ENCODE measurements at regions not wholly inside any gene's neighbourhood (a gene's known extent, or its start where the extent isn't known, plus 50 kb on each side); places are given as distances from the start of the nearest gene placed in this dataset.

DNA sequence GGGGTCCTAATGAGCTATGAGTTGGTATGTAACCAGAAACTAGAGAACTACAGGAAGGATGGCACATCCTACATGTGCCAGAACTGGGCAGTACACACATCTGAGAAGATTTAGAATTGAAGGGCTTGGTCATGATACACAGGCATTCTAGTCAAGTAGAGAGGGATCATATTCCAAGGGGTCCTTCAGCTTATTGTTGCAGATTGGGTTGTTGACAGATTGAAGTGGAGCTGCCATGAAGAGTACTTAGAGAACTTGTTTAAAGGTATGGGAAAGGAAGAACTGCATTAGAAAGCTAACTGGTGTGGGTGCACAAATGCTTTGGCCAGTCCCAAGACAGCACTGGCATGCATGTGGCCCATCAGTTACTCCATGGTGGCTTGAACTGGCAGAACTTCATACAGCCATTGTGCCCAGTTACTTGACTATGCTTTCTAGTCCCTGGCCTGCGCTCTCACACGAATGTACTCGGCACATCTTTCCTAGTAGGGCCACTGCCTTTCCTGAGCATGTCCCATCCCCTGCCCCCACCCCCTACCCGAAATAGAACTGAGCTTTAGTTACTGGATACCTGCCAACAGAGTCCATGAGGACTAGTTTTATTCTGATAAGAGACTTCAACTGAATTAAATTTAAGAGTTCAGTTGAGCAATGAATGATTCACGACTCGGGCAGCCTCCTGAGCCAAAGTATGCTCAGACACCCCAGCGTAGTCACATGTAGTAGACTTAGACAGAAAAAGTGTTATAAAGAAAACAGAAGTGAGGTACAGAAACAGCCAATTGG lies 64.0 kb downstream of the CCNG2 start:
- TF ChIP-seq CTCF (conservative IDR thresholded peaks at IDR 0.05; ENCODE audit: low read depth, low read length) = no peak
- DNase-seq (ENCODE audit: low read depth) = peak; percentile 74
- H3K4me3 ChIP-seq (ENCODE audit: low read depth, low read length) = no peak overlapping the region

DNA sequence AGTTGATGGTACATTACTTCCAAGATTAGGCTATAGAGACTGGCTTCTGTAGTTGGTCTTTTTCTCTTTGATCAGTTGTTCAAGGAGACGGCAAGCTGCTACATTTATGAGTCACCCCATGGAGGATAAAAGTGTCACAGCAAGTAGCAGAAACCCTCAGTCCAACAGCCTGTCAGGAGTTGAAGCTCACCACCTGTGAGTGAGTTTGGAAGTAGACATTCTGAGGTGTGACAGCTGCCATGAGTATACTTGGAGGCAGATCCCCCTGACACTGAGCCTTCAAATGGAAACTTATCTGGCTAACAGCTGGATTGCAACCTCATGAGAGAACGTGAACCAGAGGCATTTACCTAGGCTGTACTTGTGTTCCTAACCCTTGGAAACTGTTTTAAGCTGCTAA lies 68.0 kb downstream of the CCNG2 start:
- no peak overlapping the region for H3K4me3 ChIP-seq (ENCODE audit: low read depth, low read length)
- TF ChIP-seq CTCF (conservative IDR thresholded peaks at IDR 0.05; ENCODE audit: low read depth, low read length) = no peak
- DNase-seq (ENCODE audit: low read depth) = no peak

DNA sequence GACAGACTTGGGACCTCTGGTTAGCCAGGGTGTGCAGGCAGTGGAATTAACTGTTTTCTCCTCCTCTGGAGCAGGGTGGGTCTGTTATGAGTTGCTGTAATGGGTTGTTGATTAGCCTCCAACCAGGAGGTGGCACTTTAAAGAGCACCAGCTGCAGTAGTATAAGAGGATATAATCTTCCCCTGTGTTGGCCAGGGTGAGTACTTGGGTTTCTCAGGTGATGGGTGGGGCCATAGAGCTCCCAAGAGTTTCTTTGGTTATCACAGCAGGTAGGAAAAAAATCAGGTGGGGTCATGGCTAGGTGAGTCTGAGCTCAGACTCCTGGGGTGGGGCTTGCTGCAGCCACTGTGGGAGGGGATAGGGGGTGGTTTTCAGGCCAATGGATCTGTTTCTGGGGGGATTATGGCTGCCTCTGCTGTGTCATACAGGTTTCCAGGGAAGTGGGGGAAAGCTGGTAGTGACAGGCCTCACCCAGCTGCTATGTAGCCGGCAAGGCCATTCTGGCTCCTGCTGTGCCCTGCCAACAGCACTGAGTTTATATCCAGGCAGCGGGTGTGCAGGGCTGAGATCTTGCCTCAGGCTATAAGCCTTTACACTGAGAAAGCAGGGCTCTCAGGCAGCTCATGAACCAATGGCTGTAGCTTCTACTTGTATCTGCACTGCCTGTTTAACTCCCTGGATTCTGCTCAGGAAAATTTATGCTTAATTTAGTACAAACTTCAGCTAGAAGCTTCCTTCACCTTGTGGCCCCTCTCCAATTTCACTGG lies 70.1 kb downstream of the CCNG2 start:
- no peak for TF ChIP-seq CTCF (conservative IDR thresholded peaks at IDR 0.05; ENCODE audit: low read depth, low read length)
- DNase-seq (ENCODE audit: low read depth) = no peak
- H3K4me3 ChIP-seq (ENCODE audit: low read depth, low read length) = no peak overlapping the region

GRCh38 chr4:77229433-77229832 lies 72.4 kb downstream of the CCNG2 start:
- no peak for DNase-seq (ENCODE audit: low read depth)
- TF ChIP-seq CTCF (conservative IDR thresholded peaks at IDR 0.05; ENCODE audit: low read depth, low read length) = no peak

DNA sequence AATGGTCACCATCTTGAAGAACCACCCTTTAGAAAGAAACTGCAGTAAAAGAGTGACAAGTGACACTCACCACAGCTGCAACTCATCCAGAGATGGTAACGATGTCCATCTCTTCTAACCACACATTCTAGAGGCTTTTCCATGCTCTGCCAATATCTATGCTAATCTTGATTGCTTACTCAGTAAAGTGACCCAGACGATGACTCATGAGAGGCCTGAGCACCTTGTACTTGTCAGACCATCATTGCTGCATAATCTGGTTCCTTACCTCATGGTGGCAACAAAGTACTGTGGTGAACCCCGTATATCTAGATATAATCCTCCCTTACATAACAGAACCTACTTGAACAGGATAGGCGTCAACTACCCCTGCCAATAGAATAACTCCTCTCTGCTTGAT lies 75.6 kb downstream of the CCNG2 start:
- no peak for TF ChIP-seq CTCF (conservative IDR thresholded peaks at IDR 0.05; ENCODE audit: low read depth, low read length)
- no peak overlapping the region for H3K4me3 ChIP-seq (ENCODE audit: low read depth, low read length)
- peak; percentile 14 for DNase-seq (ENCODE audit: low read depth)

More at GRCh38 chr4:77229433-77229832, 72.4 kb downstream of the CCNG2 start:
- no peak overlapping the region for H3K4me3 ChIP-seq (ENCODE audit: low read depth, low read length)

- no peak overlapping the region for H3K4me3 ChIP-seq (ENCODE audit: low read depth, low read length)
- no peak for TF ChIP-seq CTCF (conservative IDR thresholded peaks at IDR 0.05; ENCODE audit: low read depth, low read length)
- no peak for DNase-seq (ENCODE audit: low read depth)
Measured at GRCh38 chr4:77235289-77235854, 78.4 kb downstream of the CCNG2 start.
